Hepatic stellate cell (primary cell): ENCODE measurements at regions not wholly inside any gene's neighbourhood (a gene's known extent, or its start where the extent isn't known, plus 50 kb on each side); places are given as distances from the start of the nearest gene placed in this dataset.

Experiments
- DNase-seq: peaks from one replicate; pipeline ENCODE4 v3.0.0; 2011; ENCODE audit warnings: low spot score

- DNase-seq: no peak
These were observed 132.0 kb upstream of the CTTNBP2NL start for GRCh38 chr1:112264010-112264409.

- DNase-seq: no peak
These were observed 131.5 kb upstream of the CTTNBP2NL start for GRCh38 chr1:112264553-112264952.

- no peak for DNase-seq
These were observed 130.1 kb upstream of the CTTNBP2NL start for GRCh38 chr1:112265931-112266330.

- no peak for DNase-seq
These were observed 128.8 kb upstream of the CTTNBP2NL start for GRCh38 chr1:112267206-112267605.

GRCh38 chr1:112267929-112268328 is 128.1 kb upstream of the CTTNBP2NL start:
- no peak for DNase-seq

GRCh38 chr1:112268408-112268807 is 127.6 kb upstream of the CTTNBP2NL start:
- no peak for DNase-seq

GRCh38 chr1:112271270-112271669 is 124.7 kb upstream of the CTTNBP2NL start:
- DNase-seq: no peak

- DNase-seq: no peak
These were observed 123.8 kb upstream of the CTTNBP2NL start for GRCh38 chr1:112272101-112272772.

GRCh38 chr1:112284796-112285195 is 111.2 kb upstream of the CTTNBP2NL start:
- no peak for DNase-seq

- DNase-seq: no peak
These were observed 110.7 kb upstream of the CTTNBP2NL start for GRCh38 chr1:112285316-112285715.

GRCh38 chr1:112285746-112286145 is 110.3 kb upstream of the CTTNBP2NL start:
- no peak for DNase-seq

- no peak for DNase-seq
These were observed 99.1 kb upstream of the CTTNBP2NL start for GRCh38 chr1:112296908-112297307.

- DNase-seq: no peak
These were observed 98.5 kb upstream of the CTTNBP2NL start for GRCh38 chr1:112297536-112297935.

GRCh38 chr1:112298558-112298957 is 97.5 kb upstream of the CTTNBP2NL start:
- peak; percentile 40 for DNase-seq

- DNase-seq: no peak
These were observed 91.9 kb upstream of the CTTNBP2NL start for GRCh38 chr1:112304126-112304525.

- DNase-seq: no peak
These were observed 91.4 kb upstream of the CTTNBP2NL start for GRCh38 chr1:112304612-112305011.

GRCh38 chr1:112307930-112308591 is 88.0 kb upstream of the CTTNBP2NL start:
- no peak for DNase-seq

- DNase-seq: no peak
These were observed 87.3 kb upstream of the CTTNBP2NL start for GRCh38 chr1:112308716-112309115.

- DNase-seq: no peak
These were observed 86.5 kb upstream of the CTTNBP2NL start for GRCh38 chr1:112309499-112309898.

- DNase-seq: no peak
These were observed 83.7 kb upstream of the CTTNBP2NL start for GRCh38 chr1:112312315-112312714.

GRCh38 chr1:112312879-112313278 is 83.1 kb upstream of the CTTNBP2NL start:
- DNase-seq: no peak

- DNase-seq: no peak
These were observed 79.6 kb upstream of the CTTNBP2NL start for GRCh38 chr1:112316254-112316913.

- no peak for DNase-seq
These were observed 78.9 kb upstream of the CTTNBP2NL start for GRCh38 chr1:112317140-112317539.
